ENCODE measurements at regions not wholly inside any gene's neighbourhood (a gene's known extent, or its start where the extent isn't known, plus 50 kb on each side); places are given as distances from the start of the nearest gene placed in this dataset.
A peak's percentile ranks its signal among the peaks of the same experiment; 100 is the strongest.

GRCh38 chr15:37165395-37165794 lies 65.0 kb upstream of the MEIS2 start:
- DNase-seq: no peak

GRCh38 chr15:37166402-37166801 lies 66.1 kb upstream of the MEIS2 start:
- DNase-seq: no peak

- no peak for DNase-seq
Observed at GRCh38 chr15:37181339-37181738, 81.0 kb upstream of the MEIS2 start.

DNA sequence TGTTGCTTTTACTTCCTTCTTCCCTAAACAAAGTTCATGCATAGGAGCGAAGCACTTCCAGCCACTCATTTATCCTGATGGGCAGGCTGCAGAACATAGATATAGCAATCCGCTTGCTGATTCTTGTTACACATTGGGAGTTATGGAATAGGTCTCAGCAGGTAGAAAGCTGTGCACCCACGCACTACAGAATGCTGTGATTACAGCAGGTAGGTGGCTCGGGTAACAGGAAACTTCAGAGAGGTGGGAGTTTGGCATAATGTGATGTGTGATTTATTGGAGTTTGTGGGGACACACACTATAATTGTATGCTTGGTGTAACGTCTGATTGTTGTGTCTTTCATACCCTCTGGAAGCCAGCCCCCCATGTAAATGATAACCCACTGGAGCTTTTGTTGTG lies 99.2 kb upstream of the MEIS2 start:
- DNase-seq: peak; percentile 14

GRCh38 chr15:37203050-37203449 lies 102.7 kb upstream of the MEIS2 start:
- DNase-seq: no peak

GRCh38 chr15:37204692-37205091 lies 104.3 kb upstream of the MEIS2 start:
- DNase-seq: no peak

GRCh38 chr15:37206690-37207089 lies 106.3 kb upstream of the MEIS2 start:
- DNase-seq: no peak

- DNase-seq: no peak
Observed at GRCh38 chr15:37208146-37209040, 108.0 kb upstream of the MEIS2 start.

GRCh38 chr15:37209041-37209363 lies 108.7 kb upstream of the MEIS2 start:
- no peak for DNase-seq

DNA sequence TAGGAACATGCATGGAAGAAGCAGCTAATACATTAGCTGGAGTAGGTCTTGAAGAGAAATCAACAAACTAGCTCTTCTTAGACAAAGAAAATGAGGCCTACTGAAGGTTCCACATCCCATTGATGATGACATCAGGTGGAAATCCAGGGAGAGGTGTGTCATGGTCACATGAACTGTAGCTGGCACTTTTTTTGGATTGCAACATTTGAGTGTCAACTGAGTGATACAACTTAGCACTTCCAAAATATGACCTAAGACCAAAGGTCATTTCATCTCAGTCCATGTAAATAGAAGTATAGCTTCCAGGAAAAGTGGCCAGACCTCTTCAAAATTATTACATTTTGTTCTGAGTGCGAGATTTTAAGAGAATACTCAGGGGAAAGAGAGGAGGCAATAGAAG lies 117.2 kb upstream of the MEIS2 start:
- DNase-seq: no peak

DNA sequence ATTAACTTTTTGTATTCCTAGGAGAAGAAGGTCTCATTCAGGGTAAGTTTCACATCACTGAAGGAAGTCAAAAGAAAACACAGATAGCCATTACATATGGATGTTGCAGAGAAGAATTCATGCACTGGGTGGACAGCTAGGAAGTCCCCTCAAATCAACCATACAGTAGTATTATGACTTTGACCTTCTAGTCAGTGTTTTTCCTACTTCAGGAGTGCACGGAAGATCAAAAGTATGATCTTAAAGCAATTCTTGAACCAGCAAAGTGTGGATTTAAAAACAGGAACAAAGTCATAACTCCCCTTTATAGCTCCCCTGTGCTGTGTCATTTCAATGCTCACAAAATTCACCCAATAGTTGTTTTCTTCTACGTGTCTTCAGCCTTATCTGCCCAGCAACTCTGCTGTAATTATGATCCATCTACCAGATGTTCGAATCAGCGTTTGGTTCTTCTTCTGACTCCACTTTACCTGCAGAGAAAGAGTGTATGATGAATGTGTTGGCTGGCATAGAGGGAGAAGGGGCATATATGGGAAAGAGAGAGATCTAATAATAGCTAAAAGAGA lies 118.1 kb upstream of the MEIS2 start:
- no peak for DNase-seq

DNA sequence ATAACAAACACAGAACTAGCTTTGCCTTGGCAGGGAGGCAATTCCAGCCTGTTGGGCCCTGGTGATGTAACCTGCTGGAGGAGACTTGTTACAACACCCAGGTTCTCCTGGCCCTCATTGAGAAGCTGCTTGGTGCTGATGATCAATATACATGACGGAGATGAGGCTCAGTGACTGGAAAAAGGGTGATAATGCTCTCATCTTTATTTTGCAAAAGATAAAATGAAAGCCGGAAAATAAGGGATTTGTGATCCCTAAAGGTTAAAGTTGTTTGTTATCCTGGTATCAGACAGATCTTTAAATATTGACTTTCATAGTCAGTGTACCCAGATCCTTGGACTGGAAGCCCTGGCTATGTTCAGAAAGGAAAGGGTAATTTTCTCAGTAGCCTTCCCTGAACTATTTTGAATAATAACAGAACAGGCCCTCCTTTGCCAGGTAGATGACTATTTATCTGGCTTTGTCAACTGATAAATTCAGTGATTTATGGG lies 118.9 kb upstream of the MEIS2 start:
- DNase-seq: no peak

DNA sequence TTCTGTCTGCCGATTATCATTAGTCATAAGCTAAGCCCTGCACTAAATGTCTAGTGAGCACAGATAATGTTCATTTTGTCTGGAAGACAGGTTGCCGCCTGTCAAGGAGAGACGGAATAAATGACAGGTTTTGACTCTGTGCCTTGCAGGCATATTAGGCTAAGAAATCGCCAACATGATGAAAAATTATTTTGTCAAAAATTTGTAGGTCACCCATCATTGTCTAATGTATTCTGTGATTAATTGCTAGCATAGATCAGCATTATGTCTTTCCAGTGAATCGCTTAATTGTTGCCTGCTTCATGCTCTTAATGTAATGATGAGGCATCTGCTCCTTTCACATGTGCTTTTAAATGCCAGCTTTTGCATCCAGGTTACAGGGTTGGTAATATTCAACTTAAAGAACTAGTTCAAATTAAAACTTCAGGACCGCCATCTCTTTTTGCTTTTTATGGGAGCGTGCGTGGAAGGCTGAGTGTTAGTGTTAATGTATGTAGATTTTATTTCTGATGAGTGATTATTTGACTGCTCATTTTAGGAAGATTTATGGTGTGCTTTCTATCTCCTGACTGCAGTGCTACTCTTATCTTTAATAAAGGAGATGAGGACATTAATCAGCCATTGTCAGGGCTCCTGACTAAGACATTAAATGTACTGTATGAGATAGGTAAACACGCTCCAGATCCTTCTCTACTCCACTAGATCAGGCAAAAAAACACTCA lies 120.8 kb upstream of the MEIS2 start:
- DNase-seq: no peak

GRCh38 chr15:37221671-37222145 lies 121.4 kb upstream of the MEIS2 start:
- no peak for DNase-seq

- no peak for DNase-seq
Observed at GRCh38 chr15:37223089-37223488, 122.7 kb upstream of the MEIS2 start.

DNA sequence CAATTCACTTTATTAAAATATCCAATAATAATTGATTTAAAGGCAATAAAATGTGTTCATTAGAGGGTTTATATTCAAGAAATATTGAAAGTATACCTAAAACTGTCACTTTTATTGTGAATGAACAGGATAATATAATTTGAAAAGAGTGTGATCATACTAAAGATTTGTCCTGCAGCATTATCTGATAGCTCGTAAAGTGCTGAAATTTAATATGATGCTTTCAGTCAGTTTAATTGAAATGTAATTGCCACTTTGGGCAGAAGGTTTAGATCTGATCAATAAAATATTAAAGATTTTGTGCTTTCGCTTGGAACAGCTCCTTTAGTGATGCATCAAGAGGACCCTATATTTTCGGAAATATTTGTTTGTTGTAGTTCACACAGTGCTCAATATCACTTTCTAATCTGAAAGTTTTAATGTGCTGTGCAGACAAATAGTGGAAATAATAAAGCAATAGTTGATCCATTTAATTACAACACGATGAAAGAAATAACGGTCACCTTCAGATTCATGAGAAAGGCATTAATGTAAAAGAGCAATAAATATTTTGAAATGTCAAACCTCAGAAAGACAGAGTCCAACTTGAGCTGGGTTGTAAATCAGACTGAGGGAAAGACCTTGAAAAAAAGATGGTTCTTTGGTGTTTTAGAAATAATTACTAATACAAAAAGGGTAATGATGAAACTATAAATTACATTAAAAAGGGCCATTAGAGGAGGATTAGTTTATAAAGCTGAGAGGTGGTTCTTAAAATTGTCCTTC lies 129.7 kb upstream of the MEIS2 start:
- no peak for DNase-seq

DNA sequence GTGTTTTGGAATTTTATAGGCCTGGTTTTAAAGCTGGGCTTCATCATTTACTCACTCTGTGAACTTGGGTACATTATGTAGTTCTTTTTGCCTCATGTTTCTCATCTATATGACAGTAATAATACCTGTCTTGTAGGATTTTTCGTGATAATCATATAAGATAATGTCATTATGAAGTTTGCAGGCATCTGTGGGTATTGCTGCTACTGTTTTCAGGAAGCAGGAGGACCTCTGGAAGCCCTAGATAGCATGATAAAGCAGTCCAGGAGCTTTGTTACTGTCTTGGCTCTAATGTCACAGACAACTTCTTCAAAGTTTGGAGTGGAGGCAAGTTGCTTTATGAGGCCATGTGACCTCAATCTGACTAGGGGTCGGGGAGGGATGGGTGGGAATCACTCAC lies 145.0 kb upstream of the MEIS2 start:
- no peak for DNase-seq

GRCh38 chr15:37246065-37246464 lies 145.7 kb upstream of the MEIS2 start:
- no peak for DNase-seq

DNA sequence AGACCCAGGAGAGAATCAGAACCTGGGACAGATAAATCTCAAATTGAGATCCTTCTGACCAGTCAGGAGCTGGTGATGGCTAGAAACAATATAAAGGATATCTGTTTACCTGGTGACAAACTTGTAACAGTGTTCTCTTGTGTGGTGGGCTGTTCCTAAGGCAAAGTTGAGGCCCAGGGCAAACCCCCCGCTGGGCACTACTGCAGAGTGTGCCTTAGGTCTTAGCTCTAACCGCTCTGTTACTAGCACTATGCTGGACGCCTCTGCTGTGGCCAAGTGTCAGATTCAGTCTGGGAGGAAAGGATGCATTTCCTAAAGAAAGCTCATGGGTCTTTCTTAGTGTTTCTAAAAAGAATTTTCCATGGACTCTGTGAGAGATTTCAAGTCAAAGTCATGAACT lies 146.5 kb upstream of the MEIS2 start:
- DNase-seq: no peak

DNA sequence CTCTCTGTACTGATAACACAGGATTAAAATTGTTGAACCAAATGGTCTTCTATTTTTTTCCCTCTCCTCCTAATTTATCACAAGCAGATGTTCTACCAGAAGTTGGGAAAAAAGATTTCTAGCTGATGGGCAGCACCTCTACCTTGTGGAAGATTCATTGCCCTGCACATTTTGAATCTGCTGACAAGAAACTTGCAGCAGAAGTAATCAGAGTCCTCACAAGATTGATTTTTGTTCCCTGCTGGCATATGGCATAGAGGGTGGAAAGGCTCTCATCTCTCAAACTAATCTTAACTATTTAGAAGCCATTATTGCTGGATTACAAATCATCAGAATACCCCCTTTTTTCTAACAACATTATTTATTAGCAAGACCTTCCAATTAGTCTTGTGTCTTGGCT lies 148.9 kb upstream of the MEIS2 start:
- DNase-seq: no peak

DNA sequence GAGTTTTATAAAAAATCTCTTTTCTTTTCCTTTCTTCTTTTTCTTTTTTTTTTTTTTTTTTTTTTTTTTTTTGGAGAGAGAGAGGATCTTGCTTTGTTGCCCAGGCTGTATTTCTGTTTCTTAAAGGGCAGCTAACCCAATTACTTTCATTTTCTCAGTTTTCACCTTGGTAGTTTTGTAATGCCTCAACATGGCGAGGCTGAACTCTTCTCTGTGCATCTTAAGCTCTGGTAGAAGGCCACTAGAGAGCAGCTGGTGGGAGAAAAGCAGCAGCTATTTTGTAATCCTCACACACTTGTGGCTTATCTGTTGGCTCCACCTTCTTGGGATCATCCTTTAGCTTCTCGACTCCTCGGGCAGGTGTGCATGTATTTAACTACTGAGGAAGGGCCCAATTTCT lies 152.2 kb upstream of the MEIS2 start:
- no peak for DNase-seq

DNA sequence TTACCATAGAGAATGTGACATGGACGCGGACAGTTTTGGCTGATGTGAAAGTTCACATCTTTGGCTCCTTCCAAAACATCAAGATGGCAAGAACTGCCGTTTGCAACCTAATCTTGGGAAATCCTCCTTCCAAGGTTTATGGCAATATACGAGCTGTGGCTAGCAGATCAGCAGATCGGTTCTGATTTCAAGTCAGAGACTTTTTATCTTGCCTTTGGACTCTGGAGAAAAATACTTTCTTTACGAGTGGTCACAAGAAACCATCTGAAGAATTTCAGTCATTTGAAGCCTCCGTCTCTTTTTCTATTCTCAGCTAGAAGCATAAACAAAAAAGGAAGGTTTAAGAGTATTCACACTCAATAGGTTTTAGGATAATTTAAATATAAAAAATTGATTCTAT lies 153.5 kb upstream of the MEIS2 start:
- peak; percentile 4 for DNase-seq

Measured in renal pelvis (tissue), 1 donor.